HCT116 (cell line): ENCODE measurements at regions not wholly inside any gene's neighbourhood (a gene's known extent, or its start where the extent isn't known, plus 50 kb on each side); places are given as distances from the start of the nearest gene placed in this dataset.

Source experiments
- ATAC-seq: fragments of 200-7000 bp; cut with Tn5 transposase; 2 replicates; pipeline ENCODE4 v1.9.1; 2020; ENCODE audit warnings: mild to moderate bottlenecking, moderate library complexity
- BruUV-seq: library from RNA; stranded (reverse); fragments of 400-500 nt; replicated peaks from 2 replicates; lab custom pipeline; 2021; lab: Mats Ljungman, UMichigan
- CTCF ChIA-PET: fragments of 300-600 bp; sonication (Branson Sonifier 250); formaldehyde crosslinking; loops from one replicate; lab custom pipeline; 2021; ENCODE audit warnings: antibody characterized with exemption; lab: Charles Lee
- POLR2A ChIA-PET: fragments of 300-600, 350-600 bp; sonication (Branson Sonifier 250); formaldehyde crosslinking; loops from one replicate; lab custom pipeline; 2021; ENCODE audit warnings: antibody characterized with exemption; lab: Charles Lee
- RAD21 ChIA-PET, 2 experiments: fragments of 300-600 bp; sonication (Branson Sonifier 250); formaldehyde crosslinking; loops; one replicate each; lab custom pipeline; 2023; ENCODE audit warnings: low total read pairs in 2 of 2; ENCODE audit not compliant: uncharacterized antibody in 2 of 2, unreplicated experiment in 2 of 2, low non-redundant PET in 1 of 2; lab: Charles Lee
- DNase-seq: peaks from one replicate; pipeline ENCODE4 v3.0.0-alpha.2; 2010; ENCODE audit warnings: low read depth, low spot score
- H2AFZ ChIP-seq: fragments of 200-600 bp; shearing (Covaris generic), sonication (generic); 2 replicates; pipeline ENCODE4 v1.6.1; 2017; ENCODE audit warnings: low read depth, mixed run types, mixed read lengths, antibody characterized with exemption, low read length; ENCODE audit not compliant: poor library complexity, severe bottlenecking
- H3K27ac ChIP-seq: 2 replicates; pipeline ENCODE4 v1.5.1; 2012; ENCODE audit warnings: low read depth, low read length
- H3K27me3 ChIP-seq: fragments of 200-600 bp; sonication (generic); 2 replicates; pipeline ENCODE4 v1.6.1; 2016; ENCODE audit warnings: mixed run types, low read length, mixed read lengths; ENCODE audit not compliant: insufficient read depth
- H3K36me3 ChIP-seq, 2 experiments: fragments of 200-500 bp in 1 of 2; fragments of 200-600 bp in 1 of 2; sonication (Bioruptor generic) in 1 of 2; sonication (generic) in 1 of 2; 2 replicates each; pipeline versions ENCODE4 v1.5.1 to v1.6.1; 2014 to 2016; ENCODE audit warnings: low read length in 2 of 2, inconsistent platforms in 1 of 2, mixed read lengths in 1 of 2, mixed run types in 1 of 2; ENCODE audit not compliant: insufficient read depth in 2 of 2, control insufficient read depth in 1 of 2
- H3K4me1 ChIP-seq, 2 experiments: fragments of 200-600 bp in 1 of 2; sonication (generic) in 1 of 2; 2 replicates each; pipeline versions ENCODE4 v1.5.1 to v1.6.1; 2012 to 2017; ENCODE audit warnings: low read length in 2 of 2, inconsistent platforms in 1 of 2, mild to moderate bottlenecking in 1 of 2, mixed read lengths in 1 of 2, mixed run types in 1 of 2, moderate library complexity in 1 of 2; ENCODE audit not compliant: insufficient read depth in 2 of 2, control insufficient read depth in 1 of 2
- H3K4me2 ChIP-seq: fragments of 200-600 bp; sonication (generic); 2 replicates; pipeline ENCODE4 v1.6.1; 2017; ENCODE audit warnings: mixed run types, low read length, mixed read lengths
- H3K4me3 ChIP-seq, 2 experiments: fragments of 200-600 bp in 1 of 2; sonication (generic) in 1 of 2; replicated peaks in 1 of 2; 2 replicates each; pipeline ENCODE4 v1.5.1; 2011 to 2016; ENCODE audit warnings: low read length in 2 of 2, control low read depth in 1 of 2, low read depth in 1 of 2, mild to moderate bottlenecking in 1 of 2, mixed read lengths in 1 of 2, mixed run types in 1 of 2
- H3K79me2 ChIP-seq: fragments of 200-600 bp; sonication (generic); 2 replicates; pipeline ENCODE4 v1.6.1; 2017; ENCODE audit warnings: mild to moderate bottlenecking, mixed run types, low read length, moderate library complexity, mixed read lengths; ENCODE audit not compliant: insufficient read depth
- H3K9ac ChIP-seq: fragments of 200-600 bp; sonication (generic); 2 replicates; pipeline ENCODE4 v1.6.1; 2016; ENCODE audit warnings: low read length, mixed read lengths
- H3K9me2 ChIP-seq: fragments of 200-600 bp; sonication (generic), shearing (Covaris generic); 2 replicates; pipeline ENCODE4 v1.6.1; 2017; ENCODE audit warnings: mixed run types, mild to moderate bottlenecking, moderate library complexity; ENCODE audit not compliant: insufficient read depth
- H3K9me3 ChIP-seq, 2 experiments: fragments of 200-500 bp in 1 of 2; fragments of 200-600 bp in 1 of 2; sonication (Bioruptor generic) in 1 of 2; sonication (generic) in 1 of 2; 2 replicates each; pipeline ENCODE4 v1.6.1; 2014 to 2017; ENCODE audit warnings: low read length in 2 of 2, mixed read lengths in 2 of 2, inconsistent platforms in 1 of 2, low read depth in 1 of 2, mild to moderate bottlenecking in 1 of 2, mixed run types in 1 of 2, moderate library complexity in 1 of 2; ENCODE audit not compliant: control insufficient read depth in 1 of 2, insufficient read depth in 1 of 2
- H4K20me1 ChIP-seq: fragments of 200-600 bp; sonication (generic), shearing (Covaris generic); 2 replicates; pipeline ENCODE4 v1.6.1; 2017; ENCODE audit warnings: mixed run types, mild to moderate bottlenecking, moderate library complexity; ENCODE audit not compliant: insufficient read depth
- CBX3 ChIP-seq: IDR thresholded peaks from 2 replicates; pipeline ENCODE4 v1.6.1; 2012; ENCODE audit warnings: low read depth
- ELF1 ChIP-seq: IDR thresholded peaks from 2 replicates; pipeline ENCODE4 v1.6.1; 2012; ENCODE audit warnings: low read depth, borderline replicate concordance
- EZH2 ChIP-seq: fragments of 200-600 bp; sonication (generic); IDR thresholded peaks from 2 replicates; pipeline ENCODE4 v1.6.1; 2017; ENCODE audit warnings: antibody characterized with exemption, mixed run types
- FOSL1 ChIP-seq: IDR thresholded peaks from 2 replicates; pipeline ENCODE4 v1.6.1; 2012; ENCODE audit warnings: low read depth
- JUND ChIP-seq: IDR thresholded peaks from 2 replicates; pipeline ENCODE4 v1.6.1; 2012
- POLR2A ChIP-seq: IDR thresholded peaks from 2 replicates; pipeline ENCODE4 v1.7.0; 2011; ENCODE audit warnings: borderline replicate concordance; ENCODE audit not compliant: insufficient read depth, insufficient read length; ENCODE audit errors: extremely low read depth
- SP1 ChIP-seq: IDR thresholded peaks from 2 replicates; pipeline ENCODE4 v1.6.1; 2012; ENCODE audit warnings: low read depth
- ZFX ChIP-seq: fragments of 450-650 bp; IDR thresholded peaks from 2 replicates; pipeline ENCODE4 v1.6.1; 2017
- intact Hi-C: fragments of 100-400 bp; cut with micrococcal nuclease; formaldehyde crosslinking; loops from 2 replicates; pipeline ENCODE4 v1.10.0; 2022
- TF ChIP-seq, protein P1 (sequence below): IDR thresholded peaks from 2 replicates; pipeline ENCODE4 v1.6.1; 2012
- TF ChIP-seq, protein P2 (sequence below): IDR thresholded peaks from 2 replicates; pipeline ENCODE4 v1.6.1; 2011; ENCODE audit warnings: mild to moderate bottlenecking, low read length, moderate library complexity; ENCODE audit not compliant: insufficient replicate concordance; ENCODE audit errors: extremely low read depth

DNA sequence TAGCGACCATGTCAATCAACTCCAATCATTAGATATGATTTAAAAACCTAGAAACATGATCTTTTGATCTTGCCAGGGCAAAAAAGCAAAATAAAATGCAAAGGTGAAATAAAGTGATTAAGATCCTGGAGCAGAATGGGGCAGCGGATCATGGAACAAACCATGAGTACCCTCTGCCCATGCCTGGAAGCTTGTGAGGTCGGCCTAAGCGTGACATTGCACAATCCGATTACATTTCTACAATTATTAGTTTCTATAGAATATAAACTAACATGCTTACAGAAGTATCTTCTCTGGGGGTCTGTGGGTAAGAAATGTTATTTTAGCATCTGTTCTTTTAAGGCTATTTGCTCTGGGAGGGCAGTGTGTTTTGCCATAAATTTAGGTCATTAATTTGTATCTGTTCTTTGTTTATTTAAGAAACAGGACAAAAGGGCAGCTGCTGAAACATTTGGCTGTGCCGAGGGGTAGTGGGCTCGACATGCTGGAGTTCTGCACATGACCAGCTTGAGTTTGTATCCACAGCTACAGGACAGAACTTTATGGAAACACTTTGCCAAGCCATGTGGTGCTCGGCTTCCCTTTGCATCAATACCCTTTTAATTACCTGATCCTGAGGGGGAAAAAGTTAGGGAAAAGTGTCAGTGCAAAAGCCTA, 55.9 kb downstream of the ZBTB18 start:
- ATAC-seq (no peak), DNase-seq (no peak)
- Histone ChIP-seq H3K79me2 (no peaks in the 10 kb centered on the region), H3K4me2 (no peak overlapping the region), H3K4me1 (no peaks in the 10 kb centered on the region), H3K27ac (no peak overlapping the region), H4K20me1 (no peaks in the 10 kb centered on the region), H3K9ac (no peak overlapping the region), H3K9me3 (no peaks in the 10 kb centered on the region), H3K9me2 (no peaks in the 10 kb centered on the region), H3K36me3 (no peaks in the 10 kb centered on the region), H3K4me3 (no peak overlapping the region), H2AFZ (no peak overlapping the region), H3K27me3 (peaks cover 63% of the 10 kb centered on the region)
- TF ChIP-seq, protein P1, sequence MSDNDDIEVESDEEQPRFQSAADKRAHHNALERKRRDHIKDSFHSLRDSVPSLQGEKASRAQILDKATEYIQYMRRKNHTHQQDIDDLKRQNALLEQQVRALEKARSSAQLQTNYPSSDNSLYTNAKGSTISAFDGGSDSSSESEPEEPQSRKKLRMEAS, result no peak
- TF ChIP-seq CBX3 (no peak), ELF1 (no peak), EZH2 (no peak), FOSL1 (no peak), SP1 (no peak), JUND (no peak), POLR2A (no peak), ZFX (no peak)
- TF ChIP-seq, protein P2, sequence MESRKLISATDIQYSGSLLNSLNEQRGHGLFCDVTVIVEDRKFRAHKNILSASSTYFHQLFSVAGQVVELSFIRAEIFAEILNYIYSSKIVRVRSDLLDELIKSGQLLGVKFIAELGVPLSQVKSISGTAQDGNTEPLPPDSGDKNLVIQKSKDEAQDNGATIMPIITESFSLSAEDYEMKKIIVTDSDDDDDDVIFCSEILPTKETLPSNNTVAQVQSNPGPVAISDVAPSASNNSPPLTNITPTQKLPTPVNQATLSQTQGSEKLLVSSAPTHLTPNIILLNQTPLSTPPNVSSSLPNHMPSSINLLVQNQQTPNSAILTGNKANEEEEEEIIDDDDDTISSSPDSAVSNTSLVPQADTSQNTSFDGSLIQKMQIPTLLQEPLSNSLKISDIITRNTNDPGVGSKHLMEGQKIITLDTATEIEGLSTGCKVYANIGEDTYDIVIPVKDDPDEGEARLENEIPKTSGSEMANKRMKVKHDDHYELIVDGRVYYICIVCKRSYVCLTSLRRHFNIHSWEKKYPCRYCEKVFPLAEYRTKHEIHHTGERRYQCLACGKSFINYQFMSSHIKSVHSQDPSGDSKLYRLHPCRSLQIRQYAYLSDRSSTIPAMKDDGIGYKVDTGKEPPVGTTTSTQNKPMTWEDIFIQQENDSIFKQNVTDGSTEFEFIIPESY, result no peak
- RAD21 ChIA-PET, result no interaction called here
- POLR2A ChIA-PET, result no interaction called here
- intact Hi-C loops, result no loop called here
- CTCF ChIA-PET, result no interaction called here
- BruUV-seq, result no TSS peak
